Mesothelial cell of epicardium (in vitro differentiated cells): ENCODE measurements at regions not wholly inside any gene's neighbourhood (a gene's known extent, or its start where the extent isn't known, plus 50 kb on each side); places are given as distances from the start of the nearest gene placed in this dataset.
"Not testable (repeated sequence)": the region's sequence is repeated elsewhere in the genome, so short reads cannot be mapped to it uniquely, and the experiment has no call there.

Experiments used
- DNase-seq, 2 experiments: peaks; one replicate each; pipeline ENCODE4 v3.0.0; 2021; ENCODE audit warnings: low spot score in 2 of 2; ENCODE audit not compliant: unreplicated experiment in 2 of 2
- H3K27ac Mint-ChIP-seq: 2 replicates; pipeline ENCODE4 v1.8.0; 2021; ENCODE audit warnings: mixed read lengths
- H3K27me3 Mint-ChIP-seq: 2 replicates; pipeline ENCODE4 v1.8.0; 2021; ENCODE audit warnings: low read depth, mixed read lengths
- H3K36me3 Mint-ChIP-seq: 2 replicates; pipeline ENCODE4 v1.8.0; 2021; ENCODE audit warnings: mixed read lengths
- H3K4me1 Mint-ChIP-seq: 2 replicates; pipeline ENCODE4 v1.8.0; 2021; ENCODE audit warnings: mixed read lengths
- H3K4me3 Mint-ChIP-seq: 2 replicates; pipeline ENCODE4 v1.8.0; 2021; ENCODE audit warnings: mild to moderate bottlenecking, moderate library complexity, mixed read lengths
- H3K9me3 Mint-ChIP-seq: 2 replicates; pipeline ENCODE4 v1.8.0; 2021; ENCODE audit warnings: mixed read lengths
- TF ChIP-seq, protein P1 (sequence below): fragments of 200-600 bp; sonication (generic); IDR thresholded peaks from one replicate; pipeline ENCODE4 v1.5.0; 2021; ENCODE audit warnings: antibody characterized with exemption; ENCODE audit not compliant: unreplicated experiment

- Mint-ChIP-seq H3K27ac (peak overlapping the region; percentile 7), H3K4me3 (no peak overlapping the region), H3K4me1 (peaks cover 19% of the 10 kb centered on the region), H3K27me3 (no peaks in the 10 kb centered on the region), H3K36me3 (no peaks in the 10 kb centered on the region), H3K9me3 (peaks cover 6% of the 10 kb centered on the region)
- TF ChIP-seq, protein P1, sequence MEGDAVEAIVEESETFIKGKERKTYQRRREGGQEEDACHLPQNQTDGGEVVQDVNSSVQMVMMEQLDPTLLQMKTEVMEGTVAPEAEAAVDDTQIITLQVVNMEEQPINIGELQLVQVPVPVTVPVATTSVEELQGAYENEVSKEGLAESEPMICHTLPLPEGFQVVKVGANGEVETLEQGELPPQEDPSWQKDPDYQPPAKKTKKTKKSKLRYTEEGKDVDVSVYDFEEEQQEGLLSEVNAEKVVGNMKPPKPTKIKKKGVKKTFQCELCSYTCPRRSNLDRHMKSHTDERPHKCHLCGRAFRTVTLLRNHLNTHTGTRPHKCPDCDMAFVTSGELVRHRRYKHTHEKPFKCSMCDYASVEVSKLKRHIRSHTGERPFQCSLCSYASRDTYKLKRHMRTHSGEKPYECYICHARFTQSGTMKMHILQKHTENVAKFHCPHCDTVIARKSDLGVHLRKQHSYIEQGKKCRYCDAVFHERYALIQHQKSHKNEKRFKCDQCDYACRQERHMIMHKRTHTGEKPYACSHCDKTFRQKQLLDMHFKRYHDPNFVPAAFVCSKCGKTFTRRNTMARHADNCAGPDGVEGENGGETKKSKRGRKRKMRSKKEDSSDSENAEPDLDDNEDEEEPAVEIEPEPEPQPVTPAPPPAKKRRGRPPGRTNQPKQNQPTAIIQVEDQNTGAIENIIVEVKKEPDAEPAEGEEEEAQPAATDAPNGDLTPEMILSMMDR: no peak
- DNase-seq: no peak
These were observed 104.8 kb upstream of the DPT start for GRCh38 chr1:168833801-168834224.

DNA sequence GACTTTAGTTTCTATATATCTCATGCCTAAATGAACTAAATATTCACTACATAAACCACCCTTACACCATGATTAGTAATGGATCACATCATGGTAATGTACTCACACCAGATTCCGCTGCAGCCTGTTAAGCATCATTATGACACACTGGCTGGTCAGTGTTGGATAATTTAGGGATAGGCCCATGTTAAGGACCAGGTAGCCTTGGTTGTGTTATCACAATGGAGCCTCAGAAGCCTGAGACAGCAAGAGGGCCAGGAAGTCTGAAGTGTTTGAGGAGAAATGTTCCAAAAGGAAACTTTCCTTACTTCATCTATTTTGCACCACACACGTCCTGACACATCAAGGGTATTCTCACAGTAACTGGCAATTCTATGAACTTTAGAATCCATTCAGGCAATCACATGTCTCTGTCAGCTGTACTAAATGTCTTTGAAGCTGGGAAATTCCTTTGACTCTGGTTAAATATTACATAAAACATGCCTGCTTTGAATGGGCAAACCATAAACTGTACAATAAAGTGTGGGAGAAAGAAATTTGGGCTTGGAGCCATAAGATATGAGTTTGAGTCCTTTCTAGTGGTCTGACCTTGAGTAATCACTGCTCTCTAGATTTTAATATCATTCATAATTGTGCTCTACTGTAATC, 105.3 kb upstream of the DPT start:
- no peaks in the 10 kb centered on the region for H3K36me3 Mint-ChIP-seq

DNA sequence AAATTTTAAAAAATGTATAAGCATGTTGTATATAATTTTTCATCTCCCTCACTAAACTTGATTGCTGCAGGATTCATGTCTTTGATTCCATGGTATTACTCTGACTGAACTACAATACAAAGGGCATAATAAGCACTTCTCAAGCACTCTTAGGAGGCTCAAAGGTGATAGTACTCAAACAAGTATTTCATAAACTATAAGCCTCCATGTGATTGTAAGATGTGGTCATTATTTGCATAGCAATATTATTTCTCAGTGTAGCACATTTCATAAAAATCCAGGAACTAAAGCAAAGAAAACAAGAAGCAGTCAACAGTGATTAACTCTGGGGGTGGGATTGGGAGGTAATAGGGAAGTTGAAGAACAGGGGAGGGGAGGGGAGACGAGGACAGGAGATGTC, 106.2 kb upstream of the DPT start:
- Mint-ChIP-seq H3K27ac (no peak overlapping the region), H3K27me3 (no peaks in the 10 kb centered on the region), H3K36me3 (no peaks in the 10 kb centered on the region), H3K4me3 (no peak overlapping the region), H3K4me1 (peaks cover 14% of the 10 kb centered on the region), H3K9me3 (peaks cover 6% of the 10 kb centered on the region)
- DNase-seq: no peak
- TF ChIP-seq, protein P1: no peak

More for the DNA sequence above, 105.3 kb upstream of the DPT start:
- Mint-ChIP-seq H3K4me3 (no peak overlapping the region), H3K27me3 (no peaks in the 10 kb centered on the region), H3K27ac (peak overlapping the region; percentile 19), H3K9me3 (peaks cover 6% of the 10 kb centered on the region), H3K4me1 (peaks cover 19% of the 10 kb centered on the region)
- TF ChIP-seq, protein P1: no peak
- no peak for DNase-seq

- Mint-ChIP-seq H3K9me3 (peaks cover 6% of the 10 kb centered on the region), H3K27me3 (no peaks in the 10 kb centered on the region), H3K27ac (no peak overlapping the region)
These were observed 106.8 kb upstream of the DPT start for GRCh38 chr1:168835791-168836190.

DNA sequence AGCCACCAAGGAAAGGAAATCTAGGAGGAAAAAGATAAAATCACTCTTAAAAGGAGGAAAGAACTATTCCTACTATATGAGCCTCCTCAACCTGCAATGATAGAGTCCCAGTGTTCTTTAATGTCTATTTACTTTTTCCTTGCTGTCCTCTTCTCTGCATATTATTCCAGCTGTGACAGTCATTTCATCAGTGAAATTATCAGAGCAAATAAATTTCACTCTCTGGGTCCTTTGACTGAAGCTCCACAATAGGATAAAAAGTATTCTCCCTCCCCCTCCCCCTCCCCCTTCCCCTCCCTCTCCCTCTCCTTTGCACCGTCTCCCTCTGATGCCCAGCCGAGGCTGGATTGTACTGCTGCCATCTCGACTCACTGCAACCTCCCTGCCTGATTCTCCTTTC, 107.5 kb upstream of the DPT start:
- DNase-seq: no peak
- Mint-ChIP-seq H3K4me3 (no peak overlapping the region), H3K4me1 (peaks cover 14% of the 10 kb centered on the region), H3K27me3 (no peaks in the 10 kb centered on the region), H3K27ac (no peak overlapping the region), H3K36me3 (no peaks in the 10 kb centered on the region), H3K9me3 (peaks cover 6% of the 10 kb centered on the region)
- TF ChIP-seq, protein P1: no peak

More at GRCh38 chr1:168835791-168836190, 106.8 kb upstream of the DPT start:
- no peak overlapping the region for H3K4me3 Mint-ChIP-seq
- H3K36me3 Mint-ChIP-seq: no peaks in the 10 kb centered on the region
- TF ChIP-seq, protein P1: no peak
- no peak for DNase-seq
- peaks cover 14% of the 10 kb centered on the region for H3K4me1 Mint-ChIP-seq

DNA sequence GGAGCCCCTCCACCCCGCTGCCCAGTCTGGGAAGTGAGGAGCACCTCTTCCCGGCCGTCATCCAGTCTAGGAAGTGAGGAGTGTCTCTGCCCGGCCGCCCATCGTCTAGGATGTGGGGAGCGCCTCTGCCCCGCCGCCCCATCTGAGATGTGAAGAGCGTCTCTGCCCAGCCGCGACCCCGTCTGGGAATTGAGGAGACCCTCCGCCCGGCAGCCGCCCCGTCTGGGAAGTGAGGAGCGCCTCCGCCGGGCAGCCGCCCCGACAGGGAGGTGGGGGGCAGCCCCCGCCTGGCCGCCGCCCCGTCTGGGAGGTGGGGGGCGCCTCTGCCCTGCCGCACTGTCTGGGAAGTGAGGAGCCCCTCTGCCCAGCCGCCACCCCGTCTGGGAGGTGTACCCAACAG, 108.2 kb upstream of the DPT start:
- not testable (repeated sequence) for H3K9me3 Mint-ChIP-seq, H3K27me3 Mint-ChIP-seq, DNase-seq, H3K4me3 Mint-ChIP-seq, H3K27ac Mint-ChIP-seq, H3K36me3 Mint-ChIP-seq
- H3K4me1 Mint-ChIP-seq: peaks cover 14% of the 10 kb centered on the region
